SK-N-MC (cell line): ENCODE measurements at regions not wholly inside any gene's neighbourhood (a gene's known extent, or its start where the extent isn't known, plus 50 kb on each side); places are given as distances from the start of the nearest gene placed in this dataset.

ENCODE experiments used
- EZH2 ChIP-seq: fragments of 200-600 bp; sonication (generic); IDR thresholded peaks from one replicate; pipeline ENCODE4 v1.6.1; 2017; ENCODE audit warnings: antibody characterized with exemption
- POLR2AphosphoS5 ChIP-seq: IDR thresholded peaks from 2 replicates; pipeline ENCODE4 v1.6.1; 2012; ENCODE audit warnings: mild to moderate bottlenecking, low read depth, low read length, borderline replicate concordance

DNA sequence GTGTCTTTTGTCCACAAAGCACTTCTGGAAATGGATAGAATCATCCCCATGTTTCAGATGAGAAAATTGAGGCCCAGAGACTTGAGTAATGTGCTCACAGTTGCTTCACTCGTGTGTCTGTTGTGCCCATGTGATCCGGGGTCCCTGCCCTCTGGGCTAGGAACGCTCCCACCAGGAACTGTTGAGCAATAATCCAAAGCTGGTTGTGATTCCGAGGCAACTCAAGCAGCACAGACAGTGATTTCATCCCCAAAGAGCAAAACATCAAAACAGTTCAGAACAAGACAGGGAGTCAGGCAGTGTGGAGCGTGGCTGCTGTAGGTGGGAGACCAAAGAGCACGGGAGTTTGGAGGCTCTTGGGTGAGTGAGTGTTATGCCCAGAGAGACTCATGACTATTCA is 205.0 kb upstream of the ASIC2 start:
- TF ChIP-seq EZH2, result no peak
- no peak for TF ChIP-seq POLR2AphosphoS5
